ENCODE measurements at regions not wholly inside any gene's neighbourhood (a gene's known extent, or its start where the extent isn't known, plus 50 kb on each side); places are given as distances from the start of the nearest gene placed in this dataset.

GRCh38 chr21:33984021-33984481, 68.4 kb upstream of the ATP5PO start:
- H3K4me1 ChIP-seq (ENCODE audit: control insufficient read depth, insufficient read depth, low read length): no peaks in the 10 kb centered on the region
- no peaks in the 10 kb centered on the region for H3K9me3 ChIP-seq (ENCODE audit: control insufficient read depth, low read length)
- no peak overlapping the region for H3K4me3 ChIP-seq (ENCODE audit: insufficient read depth, low read depth, low read length)
- WGBS, 2 experiments: 92 to 94% methylated on average over 13 of the region's 13 CpGs
- H3K36me3 ChIP-seq (ENCODE audit: control insufficient read depth, insufficient read depth, low read length): no peaks in the 10 kb centered on the region
- H3K27ac ChIP-seq (ENCODE audit: insufficient read depth, low read depth, low read length, poor library complexity, severe bottlenecking): no peak overlapping the region
- H3K27me3 ChIP-seq (ENCODE audit: control insufficient read depth, insufficient read depth, low read length, poor library complexity, severe bottlenecking): no peaks in the 10 kb centered on the region

- 85 to 87% methylated on average over 10 of the region's 10 CpGs for WGBS, 2 experiments
- Histone ChIP-seq H3K27me3 (ENCODE audit: control insufficient read depth, insufficient read depth, low read length, poor library complexity, severe bottlenecking) (no peaks in the 10 kb centered on the region), H3K36me3 (ENCODE audit: control insufficient read depth, insufficient read depth, low read length) (no peaks in the 10 kb centered on the region), H3K9me3 (ENCODE audit: control insufficient read depth, low read length) (no peaks in the 10 kb centered on the region), H3K27ac (ENCODE audit: insufficient read depth, low read depth, low read length, poor library complexity, severe bottlenecking) (no peak overlapping the region), H3K4me1 (ENCODE audit: control insufficient read depth, insufficient read depth, low read length) (peaks cover 2% of the 10 kb centered on the region), H3K4me3 (ENCODE audit: insufficient read depth, low read depth, low read length) (no peak overlapping the region)
Observed at GRCh38 chr21:33981391-33982101, 65.9 kb upstream of the ATP5PO start.

GRCh38 chr21:33980276-33980916, 64.8 kb upstream of the ATP5PO start:
- Histone ChIP-seq H3K4me3 (ENCODE audit: insufficient read depth, low read depth, low read length) (no peak overlapping the region), H3K27ac (ENCODE audit: insufficient read depth, low read depth, low read length, poor library complexity, severe bottlenecking) (no peak overlapping the region), H3K9me3 (ENCODE audit: control insufficient read depth, low read length) (no peaks in the 10 kb centered on the region), H3K36me3 (ENCODE audit: control insufficient read depth, insufficient read depth, low read length) (no peaks in the 10 kb centered on the region), H3K4me1 (ENCODE audit: control insufficient read depth, insufficient read depth, low read length) (peaks cover 14% of the 10 kb centered on the region), H3K27me3 (ENCODE audit: control insufficient read depth, insufficient read depth, low read length, poor library complexity, severe bottlenecking) (no peaks in the 10 kb centered on the region)
- WGBS, 2 experiments: 90 to 92% methylated on average over 6 of the region's 6 CpGs

GRCh38 chr21:33978585-33978984, 63.0 kb upstream of the ATP5PO start:
- WGBS, 2 experiments: 94 to 96% methylated on average over 3 to 4 of the region's 4 CpGs
- H3K27ac ChIP-seq (ENCODE audit: insufficient read depth, low read depth, low read length, poor library complexity, severe bottlenecking): no peak overlapping the region
- H3K36me3 ChIP-seq (ENCODE audit: control insufficient read depth, insufficient read depth, low read length): no peaks in the 10 kb centered on the region
- H3K4me3 ChIP-seq (ENCODE audit: insufficient read depth, low read depth, low read length): no peak overlapping the region
- no peaks in the 10 kb centered on the region for H3K27me3 ChIP-seq (ENCODE audit: control insufficient read depth, insufficient read depth, low read length, poor library complexity, severe bottlenecking)
- peaks cover 16% of the 10 kb centered on the region for H3K4me1 ChIP-seq (ENCODE audit: control insufficient read depth, insufficient read depth, low read length)
- H3K9me3 ChIP-seq (ENCODE audit: control insufficient read depth, low read length): no peaks in the 10 kb centered on the region

- Histone ChIP-seq H3K4me1 (ENCODE audit: control insufficient read depth, insufficient read depth, low read length) (peaks cover 16% of the 10 kb centered on the region), H3K9me3 (ENCODE audit: control insufficient read depth, low read length) (no peaks in the 10 kb centered on the region), H3K27ac (ENCODE audit: insufficient read depth, low read depth, low read length, poor library complexity, severe bottlenecking) (no peak overlapping the region), H3K27me3 (ENCODE audit: control insufficient read depth, insufficient read depth, low read length, poor library complexity, severe bottlenecking) (no peaks in the 10 kb centered on the region), H3K4me3 (ENCODE audit: insufficient read depth, low read depth, low read length) (no peak overlapping the region), H3K36me3 (ENCODE audit: control insufficient read depth, insufficient read depth, low read length) (no peaks in the 10 kb centered on the region)
- WGBS, 2 experiments: 90% methylated on average over 11 of the region's 12 CpGs
Observed at GRCh38 chr21:33977721-33978369, 62.2 kb upstream of the ATP5PO start.

- WGBS, 2 experiments: 92 to 93% methylated on average over 6 of the region's 6 CpGs
- Histone ChIP-seq H3K4me3 (ENCODE audit: insufficient read depth, low read depth, low read length) (no peak overlapping the region), H3K27ac (ENCODE audit: insufficient read depth, low read depth, low read length, poor library complexity, severe bottlenecking) (no peak overlapping the region), H3K9me3 (ENCODE audit: control insufficient read depth, low read length) (no peaks in the 10 kb centered on the region), H3K27me3 (ENCODE audit: control insufficient read depth, insufficient read depth, low read length, poor library complexity, severe bottlenecking) (no peaks in the 10 kb centered on the region), H3K4me1 (ENCODE audit: control insufficient read depth, insufficient read depth, low read length) (peaks cover 16% of the 10 kb centered on the region), H3K36me3 (ENCODE audit: control insufficient read depth, insufficient read depth, low read length) (no peaks in the 10 kb centered on the region)
Observed at GRCh38 chr21:33977017-33977720, 61.6 kb upstream of the ATP5PO start.

- WGBS, 2 experiments: 75 to 79% methylated on average over 11 to 13 of the region's 14 CpGs
- Histone ChIP-seq H3K4me1 (ENCODE audit: control insufficient read depth, insufficient read depth, low read length) (peaks cover 16% of the 10 kb centered on the region), H3K36me3 (ENCODE audit: control insufficient read depth, insufficient read depth, low read length) (no peaks in the 10 kb centered on the region), H3K4me3 (ENCODE audit: insufficient read depth, low read depth, low read length) (no peak overlapping the region), H3K27ac (ENCODE audit: insufficient read depth, low read depth, low read length, poor library complexity, severe bottlenecking) (no peak overlapping the region), H3K27me3 (ENCODE audit: control insufficient read depth, insufficient read depth, low read length, poor library complexity, severe bottlenecking) (no peaks in the 10 kb centered on the region), H3K9me3 (ENCODE audit: control insufficient read depth, low read length) (no peaks in the 10 kb centered on the region)
Observed at GRCh38 chr21:33976082-33977016, 60.7 kb upstream of the ATP5PO start.

- H3K27me3 ChIP-seq (ENCODE audit: control insufficient read depth, insufficient read depth, low read length, poor library complexity, severe bottlenecking): no peaks in the 10 kb centered on the region
- 94 to 95% methylated on average over 7 of the region's 7 CpGs for WGBS, 2 experiments
- no peak overlapping the region for H3K27ac ChIP-seq (ENCODE audit: insufficient read depth, low read depth, low read length, poor library complexity, severe bottlenecking)
- no peak overlapping the region for H3K4me3 ChIP-seq (ENCODE audit: insufficient read depth, low read depth, low read length)
- no peaks in the 10 kb centered on the region for H3K36me3 ChIP-seq (ENCODE audit: control insufficient read depth, insufficient read depth, low read length)
- H3K9me3 ChIP-seq (ENCODE audit: control insufficient read depth, low read length): no peaks in the 10 kb centered on the region
- H3K4me1 ChIP-seq (ENCODE audit: control insufficient read depth, insufficient read depth, low read length): peaks cover 16% of the 10 kb centered on the region
Observed at GRCh38 chr21:33975548-33976081, 60.0 kb upstream of the ATP5PO start.

Measured in ectodermal cell (in vitro differentiated cells).